K562 (cell line): ENCODE measurements at regions not wholly inside any gene's neighbourhood (a gene's known extent, or its start where the extent isn't known, plus 50 kb on each side); places are given as distances from the start of the nearest gene placed in this dataset.

Source experiments
- ARID3A ChIP-seq: IDR thresholded peaks from 2 replicates; pipeline ENCODE4 v1.6.1; 2012; ENCODE audit warnings: low read depth, low read length, improper control_type of control experiment, borderline replicate concordance
- BRCA1 ChIP-seq, 2 experiments: fragments of 450-650 bp in 1 of 2; sonication (generic) in 1 of 2; formaldehyde crosslinking in 1 of 2; IDR thresholded peaks; 2 replicates each; pipeline versions ENCODE4 v1.5.0 to v1.6.1; 2017 to 2020; ENCODE audit warnings: mild to moderate bottlenecking in 1 of 2, missing genetic modification reagents in 1 of 2
- TCF7L2 ChIP-seq: fragments of 150-350 bp; IDR thresholded peaks from 2 replicates; pipeline ENCODE4 v1.6.1; 2016; ENCODE audit warnings: low read depth, mild to moderate bottlenecking, low read length, moderate library complexity
- ZBTB40 ChIP-seq, 2 experiments: fragments of 450-650 bp in 1 of 2; sonication (generic) in 1 of 2; formaldehyde crosslinking in 1 of 2; IDR thresholded peaks; 2 replicates each; pipeline versions ENCODE4 v1.7.1 to v1.9.0; 2016 to 2022; ENCODE audit warnings: inconsistent platforms in 1 of 2, mild to moderate bottlenecking in 1 of 2, missing genetic modification reagents in 1 of 2

DNA sequence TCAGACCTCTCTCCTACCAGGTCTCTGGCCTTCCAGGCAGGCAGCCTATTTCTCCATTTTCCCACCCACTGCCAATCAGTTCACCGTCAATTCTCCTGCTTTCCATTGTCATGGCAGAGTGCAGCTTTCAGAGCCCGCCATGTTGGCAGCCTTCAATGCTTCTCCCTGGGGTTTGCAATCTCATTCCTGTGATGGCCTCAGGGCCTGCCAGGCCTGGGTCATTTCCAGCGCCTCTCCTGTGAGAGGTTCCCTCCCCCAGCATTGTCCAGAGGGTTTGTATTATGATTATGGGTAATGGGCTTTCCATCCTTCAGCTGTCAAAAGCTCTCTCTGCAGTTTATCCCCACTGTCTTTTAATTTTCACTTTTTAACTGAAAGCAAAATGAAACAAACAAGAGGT lies 716.6 kb upstream of the CDH8 start:
- TF ChIP-seq ZBTB40 (IDR thresholded peaks at IDR 0.05) (no peak), ZBTB40 (CRISPR knock-in tag; IDR thresholded peaks at IDR 0.05) (no peak), TCF7L2 (no peak), BRCA1 (IDR thresholded peaks at IDR 0.05) (no peak), BRCA1 (CRISPR knock-in tag; IDR thresholded peaks at IDR 0.05) (no peak), ARID3A (no peak)
